ENCODE measurements at regions not wholly inside any gene's neighbourhood (a gene's known extent, or its start where the extent isn't known, plus 50 kb on each side); places are given as distances from the start of the nearest gene placed in this dataset.

GRCh38 chr14:53252141-53252540, 99.0 kb upstream of the DDHD1 start:
- no peak for TF ChIP-seq CTCF (IDR thresholded peaks at IDR 0.05)
- no peak for TF ChIP-seq POLR2A (IDR thresholded peaks at IDR 0.05)

Data from thyroid gland (tissue), 4 donors.